CD14-positive monocyte (primary cell): ENCODE measurements at regions not wholly inside any gene's neighbourhood (a gene's known extent, or its start where the extent isn't known, plus 50 kb on each side); places are given as distances from the start of the nearest gene placed in this dataset.

Experiments
- DNase-seq, 3 donors: peaks; one replicate each; pipeline ENCODE4 v3.0.0-alpha.2; 2011 to 2022
- H2AFZ ChIP-seq: 2 replicates; pipeline ENCODE4 v1.6.0; 2012; ENCODE audit warnings: mild to moderate bottlenecking, low read depth, low read length, inconsistent platforms; ENCODE audit not compliant: insufficient read depth, poor library complexity, severe bottlenecking
- H3K27ac ChIP-seq, 2 donors: 1 replicate in 1 of 2; 2 replicates in 1 of 2; pipeline ENCODE4 v1.5.1; 2012 to 2013; ENCODE audit warnings: low read length in 2 of 2, control low read depth in 1 of 2, inconsistent platforms in 1 of 2, low read depth in 1 of 2, mild to moderate bottlenecking in 1 of 2
- H3K27me3 ChIP-seq, 2 donors: one replicate each; pipeline versions ENCODE4 v1.6.0 to v1.6.1; 2011 to 2013; ENCODE audit warnings: low read length in 2 of 2; ENCODE audit not compliant: control insufficient read depth in 2 of 2, insufficient read depth in 2 of 2
- H3K36me3 ChIP-seq, 2 donors: replicated peaks in 1 of 2; 1 replicate in 1 of 2; 2 replicates in 1 of 2; pipeline versions ENCODE4 v1.5.1 to v1.6.1; 2012 to 2013; ENCODE audit warnings: low read length in 2 of 2, control low read depth in 1 of 2, inconsistent platforms in 1 of 2, mild to moderate bottlenecking in 1 of 2; ENCODE audit not compliant: insufficient read depth in 2 of 2, control insufficient read depth in 1 of 2
- H3K4me1 ChIP-seq, 2 donors: 1 replicate in 1 of 2; 2 replicates in 1 of 2; pipeline versions ENCODE4 v1.5.1 to v1.6.1; 2012 to 2013; ENCODE audit warnings: low read length in 2 of 2, control low read depth in 1 of 2, inconsistent platforms in 1 of 2, mild to moderate bottlenecking in 1 of 2, moderate library complexity in 1 of 2; ENCODE audit not compliant: insufficient read depth in 2 of 2, control insufficient read depth in 1 of 2
- H3K4me2 ChIP-seq: replicated peaks from 2 replicates; pipeline ENCODE3; 2012; ENCODE audit warnings: low read length, moderate library complexity, mild to moderate bottlenecking; ENCODE audit not compliant: poor library complexity, severe bottlenecking; ENCODE audit errors: extremely low read depth
- H3K4me3 ChIP-seq, 3 experiments: fragments of 200-600 bp in 1 of 3; sonication (generic) in 1 of 3; replicated peaks in 1 of 3; 1 replicate in 2 of 3; 2 replicates in 1 of 3; pipeline ENCODE4 v1.5.1; 2011 to 2013; ENCODE audit warnings: low read length in 3 of 3, mild to moderate bottlenecking in 3 of 3, control low read depth in 2 of 3, low read depth in 2 of 3, inconsistent platforms in 1 of 3, moderate library complexity in 1 of 3
- H3K79me2 ChIP-seq: 2 replicates; pipeline ENCODE4 v1.6.0; 2012; ENCODE audit warnings: mild to moderate bottlenecking, control low read depth, inconsistent platforms, low read length, moderate library complexity; ENCODE audit not compliant: insufficient read depth
- H3K9ac ChIP-seq: 2 replicates; pipeline ENCODE4 v1.6.0; 2017; ENCODE audit warnings: low read length, mild to moderate bottlenecking; ENCODE audit not compliant: insufficient read depth, poor library complexity, severe bottlenecking
- H3K9me3 ChIP-seq, 2 donors: replicated peaks in 1 of 2; 1 replicate in 1 of 2; 2 replicates in 1 of 2; pipeline versions ENCODE4 v1.5.1 to v1.6.1; 2012 to 2013; ENCODE audit warnings: low read length in 2 of 2, control low read depth in 1 of 2; ENCODE audit not compliant: control insufficient read depth in 1 of 2, insufficient read depth in 1 of 2
- H4K20me1 ChIP-seq: 2 replicates; pipeline ENCODE4 v1.6.0; 2012; ENCODE audit warnings: mild to moderate bottlenecking, low read length, control low read depth, moderate library complexity; ENCODE audit not compliant: insufficient read depth
- H3K27ac Mint-ChIP-seq, 7 donors: one replicate each; pipeline ENCODE4 v1.8.0; 2020; ENCODE audit warnings: mild to moderate bottlenecking in 7 of 7, mixed read lengths in 7 of 7, moderate library complexity in 6 of 7, inconsistent platforms in 2 of 7
- H3K27me3 Mint-ChIP-seq, 3 donors: one replicate each; pipeline ENCODE4 v1.8.0; 2021 to 2022; ENCODE audit warnings: low read depth in 3 of 3, mild to moderate bottlenecking in 3 of 3, mixed read lengths in 3 of 3, moderate library complexity in 3 of 3, inconsistent platforms in 1 of 3
- H3K36me3 Mint-ChIP-seq, 2 donors: one replicate each; pipeline ENCODE4 v1.8.0; 2020; ENCODE audit warnings: mixed read lengths in 2 of 2, inconsistent platforms in 1 of 2, mild to moderate bottlenecking in 1 of 2
- H3K4me1 Mint-ChIP-seq: one replicate; pipeline ENCODE4 v1.8.0; 2020; ENCODE audit warnings: mild to moderate bottlenecking, mixed read lengths
- H3K4me3 Mint-ChIP-seq, 2 donors: one replicate each; pipeline ENCODE4 v1.8.0; 2020; ENCODE audit warnings: mild to moderate bottlenecking in 2 of 2, mixed read lengths in 2 of 2, moderate library complexity in 1 of 2
- H3K9me3 Mint-ChIP-seq, 7 donors: one replicate each; pipeline ENCODE4 v1.8.0; 2020 to 2022; ENCODE audit warnings: mixed read lengths in 7 of 7, mild to moderate bottlenecking in 6 of 7, moderate library complexity in 6 of 7, inconsistent platforms in 2 of 7
- WGBS: methylation state at CpG from one replicate; pipeline ENCODE4 v1.1.5; 2013; ENCODE audit warnings: missing lambda C conversion rate; ENCODE audit not compliant: insufficient coverage; 5-methylcytosine and 5-hydroxymethylcytosine counted together
- intact Hi-C, 2 donors: fragments of 100-400 bp; cut with micrococcal nuclease; formaldehyde crosslinking; loops; one replicate each; pipeline versions ENCODE4 v1.15.0 to v1.15.1; 2023
- TF ChIP-seq, protein P1 (sequence below): fragments of 200-600 bp; IDR thresholded peaks from one replicate; pipeline ENCODE4 v1.8.0; 2022; ENCODE audit warnings: antibody characterized with exemption, mild to moderate bottlenecking

DNA sequence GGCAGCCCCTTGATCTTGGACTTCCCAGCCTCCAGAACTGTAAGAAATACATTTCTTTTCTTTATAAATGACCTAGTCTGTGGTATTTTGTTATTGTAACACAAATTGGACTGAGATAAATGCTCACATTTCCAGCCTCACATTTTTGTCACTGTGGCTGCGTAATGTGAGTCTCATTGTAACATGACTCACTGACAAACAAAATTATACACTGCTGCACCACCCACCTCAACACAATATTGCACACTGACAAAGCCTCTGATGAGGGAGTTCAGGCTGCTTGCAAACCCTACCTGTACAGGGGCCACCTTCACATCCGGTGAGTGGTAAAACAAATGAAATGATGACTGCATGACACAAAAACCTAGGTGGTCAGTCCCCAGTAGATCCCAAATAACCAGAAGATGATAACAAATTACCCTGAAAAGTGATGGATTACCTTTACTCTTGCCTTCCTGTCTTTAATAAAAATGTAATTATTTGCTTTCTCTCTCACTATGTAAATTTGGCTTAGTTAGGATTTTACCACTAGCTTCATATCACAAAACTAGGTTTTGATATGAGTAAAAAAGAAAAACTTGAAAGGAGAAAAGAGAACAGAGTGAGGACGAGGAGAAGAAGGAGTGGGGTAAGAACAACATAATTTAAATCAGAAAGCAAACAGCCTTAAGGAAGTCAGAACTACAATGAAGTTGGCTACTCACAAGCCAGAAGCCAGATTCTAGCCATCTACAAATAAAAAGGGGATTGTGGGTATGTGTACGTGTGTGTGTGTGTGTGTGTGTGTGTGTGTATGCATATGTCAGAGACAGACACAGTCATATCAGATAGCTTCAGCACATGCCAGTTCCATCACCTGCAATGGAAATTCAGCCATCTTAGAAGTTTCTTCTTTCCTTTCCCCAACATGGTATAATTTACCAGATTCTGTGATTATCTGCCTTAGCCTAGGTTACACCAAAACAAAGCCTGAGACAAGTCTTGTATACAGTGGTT is 53.4 kb upstream of the SESN3 start:
- Histone ChIP-seq H4K20me1 (no peaks in the 10 kb centered on the region), H3K4me2 (no peak overlapping the region), H2AFZ (peak overlapping the region; percentile 10), H3K9me3 (no peaks in the 10 kb centered on the region), H3K36me3 (no peaks in the 10 kb centered on the region), H3K4me1 (peaks cover 44 to 48% of the 10 kb centered on the region in 2 donors), H3K4me3 (no peak overlapping the region), H3K27ac (peak overlapping the region in 1 of 2 donors; percentile 49), H3K79me2 (no peaks in the 10 kb centered on the region), H3K9ac (no peak overlapping the region), H3K27me3 (no peaks in the 10 kb centered on the region)
- WGBS, result 100% methylated on average over 1 of the region's 4 CpGs
- Mint-ChIP-seq H3K4me1 (peaks cover 51% of the 10 kb centered on the region), H3K36me3 (no peaks in the 10 kb centered on the region), H3K4me3 (no peak overlapping the region), H3K27ac (peak overlapping the region; percentile 19 to 84 (median 65)), H3K9me3 (peaks cover 0 to 2% (median 0%) of the 10 kb centered on the region in 7 donors), H3K27me3 (peaks cover 0 to 1% (median 0%) of the 10 kb centered on the region in 3 donors)
- DNase-seq, result peak in 1 of 3 donors; percentile 6
- TF ChIP-seq, protein P1, sequence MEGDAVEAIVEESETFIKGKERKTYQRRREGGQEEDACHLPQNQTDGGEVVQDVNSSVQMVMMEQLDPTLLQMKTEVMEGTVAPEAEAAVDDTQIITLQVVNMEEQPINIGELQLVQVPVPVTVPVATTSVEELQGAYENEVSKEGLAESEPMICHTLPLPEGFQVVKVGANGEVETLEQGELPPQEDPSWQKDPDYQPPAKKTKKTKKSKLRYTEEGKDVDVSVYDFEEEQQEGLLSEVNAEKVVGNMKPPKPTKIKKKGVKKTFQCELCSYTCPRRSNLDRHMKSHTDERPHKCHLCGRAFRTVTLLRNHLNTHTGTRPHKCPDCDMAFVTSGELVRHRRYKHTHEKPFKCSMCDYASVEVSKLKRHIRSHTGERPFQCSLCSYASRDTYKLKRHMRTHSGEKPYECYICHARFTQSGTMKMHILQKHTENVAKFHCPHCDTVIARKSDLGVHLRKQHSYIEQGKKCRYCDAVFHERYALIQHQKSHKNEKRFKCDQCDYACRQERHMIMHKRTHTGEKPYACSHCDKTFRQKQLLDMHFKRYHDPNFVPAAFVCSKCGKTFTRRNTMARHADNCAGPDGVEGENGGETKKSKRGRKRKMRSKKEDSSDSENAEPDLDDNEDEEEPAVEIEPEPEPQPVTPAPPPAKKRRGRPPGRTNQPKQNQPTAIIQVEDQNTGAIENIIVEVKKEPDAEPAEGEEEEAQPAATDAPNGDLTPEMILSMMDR, result no peak
- intact Hi-C loops, result loop anchor here (5.0 to 10.0 kb wide), 2 partner anchors 50 to 52 kb away; partner anchors contain the start of gene SESN3 (in 2 of the 2)

DNA sequence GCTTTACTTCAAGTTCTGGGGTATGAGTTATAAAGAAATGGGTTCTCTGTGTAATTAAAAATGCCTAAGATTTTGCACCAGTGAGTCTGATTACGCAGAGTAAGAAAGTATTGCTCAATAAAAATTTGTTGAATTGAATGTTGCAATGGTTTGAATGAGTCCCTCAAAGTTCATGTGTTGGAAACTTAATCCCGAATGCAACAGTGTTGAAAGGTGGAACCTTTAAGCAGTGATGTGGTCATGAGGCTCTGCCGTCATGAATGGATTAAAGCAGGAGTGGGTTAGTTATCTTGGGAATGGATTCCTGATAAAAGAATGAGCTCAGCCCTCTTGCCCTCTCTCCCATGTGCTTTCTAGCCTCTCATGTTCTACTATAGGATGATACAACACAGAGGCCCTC is 52.6 kb upstream of the SESN3 start:
- Mint-ChIP-seq H3K4me1 (peaks cover 55% of the 10 kb centered on the region), H3K27ac (peak overlapping the region; percentile 56 to 84 (median 65)), H3K36me3 (no peaks in the 10 kb centered on the region), H3K9me3 (peaks cover 0 to 2% (median 0%) of the 10 kb centered on the region in 7 donors), H3K4me3 (peak overlapping the region in 1 of 2 donors; percentile 49), H3K27me3 (peaks cover 0 to 1% (median 0%) of the 10 kb centered on the region in 3 donors)
- Histone ChIP-seq H3K36me3 (no peaks in the 10 kb centered on the region), H3K27me3 (no peaks in the 10 kb centered on the region), H3K4me2 (no peak overlapping the region), H3K79me2 (no peaks in the 10 kb centered on the region), H3K4me3 (no peak overlapping the region), H2AFZ (peak overlapping the region; percentile 10), H3K9ac (no peak overlapping the region), H3K27ac (peak overlapping the region in 1 of 2 donors; percentile 49), H4K20me1 (no peaks in the 10 kb centered on the region), H3K9me3 (no peaks in the 10 kb centered on the region), H3K4me1 (peaks cover 48% of the 10 kb centered on the region in 2 donors)
- WGBS, result 0% methylated on average over 1 of the region's 3 CpGs
- intact Hi-C loops, result loop anchor here (5.0 to 10.0 kb wide), 2 partner anchors 49 to 51 kb away; partner anchors contain the start of gene SESN3 (in 2 of the 2)
- DNase-seq, result peak; percentile 38 to 66 (median 65)
- TF ChIP-seq, protein P1, result no peak
